Osteoblast (primary cell): ENCODE measurements at regions not wholly inside any gene's neighbourhood (a gene's known extent, or its start where the extent isn't known, plus 50 kb on each side); places are given as distances from the start of the nearest gene placed in this dataset.
"Not testable (repeated sequence)": the region's sequence is repeated elsewhere in the genome, so short reads cannot be mapped to it uniquely, and the experiment has no call there.

ENCODE experiments used
- DNase-seq: peaks from one replicate; pipeline ENCODE4 v3.0.0; 2011; ENCODE audit warnings: low spot score, mixed read lengths; ENCODE audit not compliant: insufficient read length; ENCODE audit errors: missing footprints
- H2AFZ ChIP-seq: 2 replicates; pipeline ENCODE4 v1.6.0; 2011; ENCODE audit warnings: mild to moderate bottlenecking, low read length
- H3K27ac ChIP-seq: 2 replicates; pipeline ENCODE4 v1.5.1; 2011; ENCODE audit warnings: mild to moderate bottlenecking, low read depth, low read length, moderate library complexity
- H3K27me3 ChIP-seq: 2 replicates; pipeline ENCODE4 v1.6.0; 2012; ENCODE audit warnings: mild to moderate bottlenecking, control low read depth, inconsistent platforms, low read length, moderate library complexity; ENCODE audit not compliant: insufficient read depth
- H3K36me3 ChIP-seq: 2 replicates; pipeline ENCODE4 v1.5.1; 2011; ENCODE audit warnings: mild to moderate bottlenecking, low read length, control low read depth, moderate library complexity; ENCODE audit not compliant: insufficient read depth
- H3K4me1 ChIP-seq: 2 replicates; pipeline ENCODE4 v1.5.1; 2011; ENCODE audit warnings: mild to moderate bottlenecking, low read length, control low read depth, moderate library complexity; ENCODE audit not compliant: insufficient read depth
- H3K4me2 ChIP-seq: 2 replicates; pipeline ENCODE4 v1.6.0; 2011; ENCODE audit warnings: mild to moderate bottlenecking, low read length; ENCODE audit not compliant: insufficient read depth
- H3K4me3 ChIP-seq: fragments of 200-600 bp; sonication (generic); 3 replicates; pipeline ENCODE4 v1.5.1; 2012; ENCODE audit warnings: mild to moderate bottlenecking, low read length, inconsistent platforms; ENCODE audit not compliant: insufficient read depth
- H3K79me2 ChIP-seq: 2 replicates; pipeline ENCODE4 v1.6.0; 2012; ENCODE audit warnings: mild to moderate bottlenecking, low read length, control low read depth, inconsistent platforms; ENCODE audit not compliant: insufficient read depth
- H3K9me3 ChIP-seq: 2 replicates; pipeline ENCODE4 v1.5.1; 2011; ENCODE audit warnings: low read depth, low read length, control low read depth
- H4K20me1 ChIP-seq: 2 replicates; pipeline ENCODE4 v1.6.0; 2012; ENCODE audit warnings: mild to moderate bottlenecking, low read length, control low read depth; ENCODE audit not compliant: insufficient read depth
- TF ChIP-seq, protein P1 (sequence below): IDR thresholded peaks from 2 replicates; pipeline ENCODE4 v1.5.1; 2011; ENCODE audit warnings: mild to moderate bottlenecking, low read depth, low read length, moderate library complexity; ENCODE audit errors: extremely low read depth

DNA sequence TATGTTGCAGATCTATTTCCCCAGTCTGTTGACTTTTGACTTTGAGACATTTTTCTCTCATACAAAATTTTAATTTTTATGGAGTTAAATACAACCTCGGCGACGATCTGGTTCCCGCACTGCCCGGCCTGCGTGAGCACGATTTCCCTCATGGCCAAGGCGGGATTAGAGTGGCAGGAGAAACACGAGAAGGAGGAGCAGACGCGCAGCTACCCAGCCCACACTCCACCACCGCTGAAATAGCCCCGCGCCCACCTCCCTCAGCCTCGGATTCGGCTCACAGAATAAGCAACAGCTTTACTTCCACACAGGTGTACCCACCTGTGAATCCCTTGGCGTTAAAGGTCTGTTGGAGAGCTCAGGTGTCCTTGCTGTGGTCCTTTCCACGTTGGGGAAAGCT, 4209.4 kb upstream of the OR11H1 start:
- H3K79me2 ChIP-seq, H3K9me3 ChIP-seq, H3K27me3 ChIP-seq, H2AFZ ChIP-seq, H4K20me1 ChIP-seq, H3K36me3 ChIP-seq, H3K4me3 ChIP-seq, H3K27ac ChIP-seq, DNase-seq, H3K4me1 ChIP-seq, H3K4me2 ChIP-seq: not testable (repeated sequence)

DNA sequence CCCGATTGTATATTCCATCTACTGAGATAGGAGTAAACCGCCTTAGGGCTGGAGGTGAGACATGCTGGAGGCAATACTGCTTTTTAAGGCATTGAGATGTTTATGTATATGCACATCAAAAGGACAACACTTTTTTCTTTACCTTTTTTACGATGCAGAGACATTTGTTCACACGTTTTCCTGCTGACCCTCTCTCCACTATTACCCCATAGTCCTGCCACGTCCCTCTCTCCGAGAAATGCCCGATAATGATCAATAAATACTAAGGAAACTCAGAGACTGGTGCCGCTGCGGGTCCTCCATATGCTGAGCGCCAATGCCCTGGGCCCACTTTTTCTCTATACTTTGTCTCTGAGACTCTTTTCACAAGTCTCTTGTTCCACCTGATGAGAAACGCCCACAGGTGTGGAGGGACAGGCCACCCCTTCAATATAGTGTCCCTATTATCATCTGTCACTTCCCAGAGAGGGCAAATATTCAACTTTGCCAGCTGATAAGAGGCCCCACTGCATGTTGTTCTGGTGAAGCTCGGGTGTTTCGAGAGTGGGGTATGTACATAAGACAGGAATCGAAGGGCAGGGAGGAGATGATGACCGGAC, 4203.5 kb upstream of the OR11H1 start:
- H2AFZ ChIP-seq, H3K79me2 ChIP-seq, H3K4me1 ChIP-seq, H3K36me3 ChIP-seq, H3K9me3 ChIP-seq, H3K27ac ChIP-seq, H3K27me3 ChIP-seq, DNase-seq, H3K4me2 ChIP-seq, H4K20me1 ChIP-seq, H3K4me3 ChIP-seq: not testable (repeated sequence)

DNA sequence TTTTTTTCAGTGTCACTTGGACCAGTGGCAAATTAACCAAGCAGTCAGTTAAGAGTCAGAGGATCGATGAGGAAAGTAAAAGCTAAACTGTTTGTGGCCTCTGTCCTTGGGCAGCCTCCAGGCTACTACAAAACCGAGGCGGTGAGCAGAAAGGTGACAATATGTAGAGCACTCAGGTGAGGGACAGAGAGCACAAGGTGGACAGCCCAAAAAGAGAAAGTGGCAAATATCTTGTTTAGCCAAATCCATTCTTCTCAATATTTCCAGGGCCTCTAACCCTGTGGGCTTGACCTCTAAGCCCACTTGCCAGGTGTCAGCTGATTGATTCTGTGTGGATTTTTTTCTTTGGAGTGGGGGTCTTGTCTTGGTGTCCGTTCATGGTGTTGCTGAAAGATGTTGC, 4202.2 kb upstream of the OR11H1 start:
- Histone ChIP-seq H3K27ac (no peak overlapping the region), H3K36me3 (no peaks in the 10 kb centered on the region), H3K9me3 (peaks cover 3% of the 10 kb centered on the region), H3K4me1 (no peaks in the 10 kb centered on the region), H3K4me2 (no peak overlapping the region), H3K4me3 (no peak overlapping the region), H3K27me3 (no peaks in the 10 kb centered on the region), H4K20me1 (no peaks in the 10 kb centered on the region), H2AFZ (no peak overlapping the region), H3K79me2 (no peaks in the 10 kb centered on the region)
- TF ChIP-seq, protein P1, sequence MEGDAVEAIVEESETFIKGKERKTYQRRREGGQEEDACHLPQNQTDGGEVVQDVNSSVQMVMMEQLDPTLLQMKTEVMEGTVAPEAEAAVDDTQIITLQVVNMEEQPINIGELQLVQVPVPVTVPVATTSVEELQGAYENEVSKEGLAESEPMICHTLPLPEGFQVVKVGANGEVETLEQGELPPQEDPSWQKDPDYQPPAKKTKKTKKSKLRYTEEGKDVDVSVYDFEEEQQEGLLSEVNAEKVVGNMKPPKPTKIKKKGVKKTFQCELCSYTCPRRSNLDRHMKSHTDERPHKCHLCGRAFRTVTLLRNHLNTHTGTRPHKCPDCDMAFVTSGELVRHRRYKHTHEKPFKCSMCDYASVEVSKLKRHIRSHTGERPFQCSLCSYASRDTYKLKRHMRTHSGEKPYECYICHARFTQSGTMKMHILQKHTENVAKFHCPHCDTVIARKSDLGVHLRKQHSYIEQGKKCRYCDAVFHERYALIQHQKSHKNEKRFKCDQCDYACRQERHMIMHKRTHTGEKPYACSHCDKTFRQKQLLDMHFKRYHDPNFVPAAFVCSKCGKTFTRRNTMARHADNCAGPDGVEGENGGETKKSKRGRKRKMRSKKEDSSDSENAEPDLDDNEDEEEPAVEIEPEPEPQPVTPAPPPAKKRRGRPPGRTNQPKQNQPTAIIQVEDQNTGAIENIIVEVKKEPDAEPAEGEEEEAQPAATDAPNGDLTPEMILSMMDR, result no peak
- DNase-seq, result no peak

DNA sequence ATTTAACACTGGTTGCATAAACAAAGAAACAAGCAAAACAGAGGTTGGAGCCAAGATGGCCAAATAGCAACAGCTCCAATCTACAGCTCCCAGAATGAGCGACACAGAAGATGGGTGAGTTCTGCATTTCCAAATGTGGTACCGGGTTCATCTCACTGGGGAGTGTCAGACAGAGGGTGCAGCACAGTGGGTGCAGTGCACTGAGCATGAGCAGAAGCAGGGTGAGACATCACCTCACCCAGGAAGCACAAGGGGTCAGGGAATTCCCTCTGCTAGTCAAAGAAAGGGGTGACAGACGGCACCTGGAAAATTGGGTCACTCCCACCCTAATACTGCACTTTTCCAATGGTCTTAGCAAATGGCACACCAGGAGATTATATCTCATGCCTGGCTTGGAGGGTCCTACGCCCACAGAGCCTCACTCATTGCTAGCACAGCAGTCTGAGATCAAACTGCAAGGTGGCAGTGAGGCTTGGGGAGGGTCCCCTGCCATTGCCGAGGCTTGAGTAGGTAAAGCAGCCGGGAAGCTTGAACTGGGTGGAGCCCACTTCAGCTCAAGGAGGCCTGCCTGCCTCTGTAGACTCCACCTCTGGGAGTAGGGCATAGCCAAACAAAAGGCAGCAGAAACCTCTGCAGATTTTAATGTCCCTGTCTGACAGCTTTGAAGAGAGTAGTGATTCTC, 4186.5 kb upstream of the OR11H1 start:
- DNase-seq, H3K27me3 ChIP-seq, H4K20me1 ChIP-seq, H3K79me2 ChIP-seq, H3K4me1 ChIP-seq, H3K4me2 ChIP-seq, H3K4me3 ChIP-seq, H3K27ac ChIP-seq, H3K36me3 ChIP-seq, H3K9me3 ChIP-seq, H2AFZ ChIP-seq: not testable (repeated sequence)

DNA sequence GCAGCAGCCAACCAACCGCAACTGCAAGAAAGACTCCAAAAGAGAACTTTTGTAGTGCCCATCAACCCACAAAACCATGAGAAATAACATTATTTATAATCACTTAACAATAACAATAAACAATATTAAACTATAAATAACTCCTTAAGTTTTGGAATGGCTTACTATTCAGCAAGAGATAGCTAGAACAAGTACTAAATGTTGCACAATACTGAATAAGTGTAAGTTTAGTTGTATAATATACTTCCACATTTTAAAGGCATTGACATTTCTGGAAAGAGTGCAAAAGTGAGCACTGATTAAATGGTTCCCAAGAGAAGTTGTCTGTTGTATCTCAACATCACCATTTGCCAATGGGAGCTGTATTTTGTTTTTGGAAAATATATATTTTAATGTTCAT, 4176.8 kb upstream of the OR11H1 start:
- not testable (repeated sequence) for H3K79me2 ChIP-seq, H3K27me3 ChIP-seq, H3K9me3 ChIP-seq, H3K4me2 ChIP-seq, H3K27ac ChIP-seq, H4K20me1 ChIP-seq, H3K4me1 ChIP-seq, DNase-seq, H3K4me3 ChIP-seq, H3K36me3 ChIP-seq, H2AFZ ChIP-seq

GRCh38 chr22:11352287-11352686, 4175.7 kb upstream of the OR11H1 start:
- not testable (repeated sequence) for H3K27ac ChIP-seq, H3K4me1 ChIP-seq, H3K27me3 ChIP-seq, DNase-seq, H3K4me3 ChIP-seq, H3K9me3 ChIP-seq, H3K4me2 ChIP-seq, H2AFZ ChIP-seq, H4K20me1 ChIP-seq, H3K36me3 ChIP-seq, H3K79me2 ChIP-seq
